GM18870 (cell line): ENCODE measurements at regions not wholly inside any gene's neighbourhood (a gene's known extent, or its start where the extent isn't known, plus 50 kb on each side); places are given as distances from the start of the nearest gene placed in this dataset.

ENCODE experiments used
- ATAC-seq: cut with Tn5 transposase; IDR thresholded peaks from one replicate; pipeline ENCODE4 v1.9.1; 2021; ENCODE audit warnings: moderate library complexity; ENCODE audit not compliant: unreplicated experiment

- ATAC-seq: no peak
Measured at GRCh38 chr20:6831461-6831860, 64.0 kb downstream of the BMP2 start.

DNA sequence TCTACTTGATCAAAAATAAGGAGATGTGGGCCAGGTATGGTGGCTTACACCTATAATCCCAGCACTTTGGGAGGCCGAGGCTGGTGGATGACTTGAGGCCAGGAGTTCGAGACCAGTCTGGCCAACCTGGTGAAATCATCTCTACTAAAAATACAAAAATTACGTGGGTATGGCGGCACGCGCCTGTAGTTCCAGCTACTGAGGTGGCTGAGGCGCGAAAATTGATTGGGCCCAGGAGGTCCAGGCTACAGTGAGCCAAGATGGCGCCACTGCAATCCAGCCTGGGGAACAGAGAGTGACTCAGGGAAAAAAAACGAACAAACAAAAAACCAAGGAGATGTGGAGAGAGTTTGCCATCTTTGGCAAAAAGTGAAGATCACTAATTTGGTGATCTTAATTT is 65.3 kb downstream of the BMP2 start:
- ATAC-seq: no peak

DNA sequence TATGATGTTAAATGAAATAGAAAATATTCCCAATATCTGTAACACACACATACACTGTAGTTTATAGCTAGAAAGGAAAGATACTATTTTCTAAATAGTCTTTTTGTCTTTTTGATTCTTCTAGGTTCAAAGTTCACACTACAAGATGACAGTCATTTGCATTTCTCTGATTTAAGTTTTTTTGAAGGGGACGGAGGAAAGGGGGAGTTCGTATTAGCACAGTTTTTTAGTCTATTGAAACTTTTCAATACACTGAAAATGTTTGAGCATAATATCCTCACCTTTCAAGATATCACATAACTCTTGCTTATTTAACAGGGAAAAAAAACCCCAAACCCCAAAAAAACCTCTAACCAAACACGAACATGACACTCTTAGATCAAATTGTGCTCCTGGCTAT is 68.1 kb downstream of the BMP2 start:
- no peak for ATAC-seq

DNA sequence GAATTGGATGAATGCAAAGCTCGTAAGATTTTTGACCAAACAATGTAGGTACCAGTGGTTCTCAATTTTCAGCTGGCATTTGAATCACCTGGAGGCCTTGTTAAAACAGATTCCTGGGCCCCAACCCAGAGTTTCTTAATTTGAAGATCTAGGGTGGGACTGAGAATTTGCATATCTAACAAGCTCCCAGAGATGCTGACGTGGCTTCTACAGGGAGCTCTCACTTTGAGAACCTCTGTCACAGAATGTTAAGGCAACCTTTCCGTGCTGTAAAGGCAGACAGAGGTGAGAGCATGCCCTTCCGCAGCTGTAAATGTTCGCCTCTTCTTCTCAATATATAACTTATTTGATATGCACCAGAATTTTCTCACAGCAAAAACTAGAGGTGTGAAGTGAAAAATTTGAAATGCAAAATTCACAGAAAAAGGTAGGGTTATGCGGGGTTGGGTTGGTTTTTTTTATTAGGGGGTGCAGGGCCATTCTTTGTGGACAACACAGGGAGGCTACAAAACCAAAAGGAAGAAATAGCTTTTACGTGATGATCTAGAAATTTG is 69.4 kb downstream of the BMP2 start:
- ATAC-seq: no peak

GRCh38 chr20:6837730-6838129 is 70.2 kb downstream of the BMP2 start:
- ATAC-seq: no peak

DNA sequence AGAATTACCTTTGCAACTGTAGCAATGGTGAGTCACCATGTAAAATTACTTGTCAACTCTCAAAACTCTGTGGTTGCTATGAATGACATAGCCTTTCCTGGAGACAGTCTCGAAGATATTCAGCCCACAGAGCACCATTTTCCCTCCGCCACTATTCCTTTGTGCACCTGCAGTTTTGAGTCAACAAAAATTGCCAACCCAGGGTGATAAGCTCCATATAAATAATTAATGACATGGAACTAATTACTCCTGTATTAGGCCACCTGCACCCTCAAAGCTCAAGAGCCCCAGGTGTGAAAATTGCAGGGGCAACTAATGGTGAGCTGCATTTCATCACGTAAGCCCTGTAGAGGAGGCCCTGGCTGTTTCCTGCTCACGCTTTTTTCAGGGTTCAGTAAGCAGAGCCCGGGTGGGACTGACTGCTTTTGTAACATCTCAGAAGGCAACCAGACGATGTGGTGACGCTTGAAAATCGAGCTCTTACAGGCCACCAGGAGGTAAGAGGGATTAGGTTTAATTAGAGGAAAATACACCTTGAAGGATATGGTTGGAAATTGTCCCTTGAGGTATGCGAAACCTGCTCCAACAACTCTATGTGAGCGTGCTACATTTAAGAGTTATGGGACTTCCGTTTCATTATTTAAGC is 70.8 kb downstream of the BMP2 start:
- peak; percentile 77 for ATAC-seq

GRCh38 chr20:6841128-6841527 is 73.6 kb downstream of the BMP2 start:
- ATAC-seq: no peak

GRCh38 chr20:6845141-6845540 is 77.7 kb downstream of the BMP2 start:
- ATAC-seq: no peak

DNA sequence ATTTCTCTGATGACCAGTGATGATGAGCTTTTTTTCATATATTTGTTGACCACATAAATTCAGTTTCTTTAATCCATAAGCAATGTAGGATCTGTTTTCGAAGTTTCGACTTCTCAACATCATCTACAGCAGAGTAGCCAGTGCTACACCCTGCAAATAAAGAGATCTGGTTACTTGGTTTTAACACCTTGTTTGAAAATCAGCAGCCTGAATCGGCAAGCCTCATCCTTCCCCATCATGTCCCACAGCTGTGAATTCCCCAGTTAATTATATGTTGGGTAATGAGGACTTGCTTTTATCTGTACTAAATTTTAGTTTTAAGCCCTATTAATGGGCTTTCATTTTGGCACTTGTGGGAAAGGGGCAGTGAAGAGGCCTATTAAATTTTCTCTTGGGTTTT is 80.6 kb downstream of the BMP2 start:
- ATAC-seq: no peak

GRCh38 chr20:6848992-6849391 is 81.5 kb downstream of the BMP2 start:
- ATAC-seq: no peak

GRCh38 chr20:6851136-6851535 is 83.7 kb downstream of the BMP2 start:
- no peak for ATAC-seq

DNA sequence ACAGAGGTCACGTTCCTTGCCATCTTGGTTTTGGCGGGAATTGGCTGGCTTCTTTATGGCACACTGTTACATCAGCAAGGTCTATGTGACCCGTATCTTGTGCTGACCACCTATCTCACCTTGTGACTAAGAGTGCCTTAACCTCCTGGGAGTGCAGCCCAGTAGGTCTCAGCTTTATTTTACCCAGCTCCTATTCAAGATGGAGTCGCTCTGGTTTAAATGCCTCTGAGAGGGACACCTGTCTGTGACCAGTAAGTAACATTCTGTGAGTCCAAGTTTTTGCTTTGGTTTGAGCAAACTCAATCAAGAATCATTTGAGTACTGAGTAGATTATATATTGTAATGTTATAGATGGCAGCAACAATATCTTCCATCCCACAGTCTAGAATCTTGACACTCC is 85.0 kb downstream of the BMP2 start:
- no peak for ATAC-seq

GRCh38 chr20:6855104-6855503 is 87.6 kb downstream of the BMP2 start:
- ATAC-seq: no peak

DNA sequence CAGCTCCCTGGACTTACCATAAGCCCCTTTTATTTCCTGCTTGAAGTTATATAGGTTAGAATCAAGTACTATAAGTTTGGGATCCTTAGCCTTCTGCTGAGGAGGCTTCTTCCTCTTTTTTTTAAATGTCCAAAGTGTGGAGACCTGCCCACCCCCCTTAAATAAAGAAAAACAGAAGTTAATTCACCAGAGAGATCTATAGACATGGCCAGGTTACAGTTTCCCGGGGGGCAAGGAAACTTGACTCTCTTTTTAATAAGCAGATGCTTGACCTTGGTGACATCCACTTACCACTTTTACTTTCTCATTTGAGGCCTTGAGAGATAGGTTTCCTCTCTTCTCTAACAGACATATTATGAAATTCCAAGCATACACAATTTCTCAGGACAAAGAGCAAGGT is 88.3 kb downstream of the BMP2 start:
- no peak for ATAC-seq

- ATAC-seq: no peak
Measured at GRCh38 chr20:6857927-6858326, 90.4 kb downstream of the BMP2 start.

GRCh38 chr20:6863355-6863754 is 95.9 kb downstream of the BMP2 start:
- no peak for ATAC-seq

- no peak for ATAC-seq
Measured at GRCh38 chr20:6863798-6864201, 96.3 kb downstream of the BMP2 start.

DNA sequence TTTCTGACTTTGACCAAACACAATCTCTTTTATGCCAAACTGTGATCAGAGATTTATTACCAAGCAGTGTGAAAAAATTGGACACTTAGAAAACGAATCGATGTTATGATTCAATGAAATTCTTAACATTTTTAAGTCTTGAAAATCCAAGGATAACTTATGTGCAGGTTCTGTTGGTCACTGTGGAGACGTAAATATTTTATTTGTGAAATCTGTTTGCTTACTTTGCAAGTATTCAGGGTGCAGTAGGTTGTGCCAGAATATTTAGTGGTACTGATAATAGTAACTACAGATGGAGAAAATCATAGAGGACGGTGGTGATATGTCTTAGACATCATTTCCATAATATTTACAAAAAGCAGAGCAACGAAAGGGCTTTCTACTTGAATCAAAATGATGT is 97.3 kb downstream of the BMP2 start:
- no peak for ATAC-seq

GRCh38 chr20:6866741-6867140 is 99.3 kb downstream of the BMP2 start:
- no peak for ATAC-seq

DNA sequence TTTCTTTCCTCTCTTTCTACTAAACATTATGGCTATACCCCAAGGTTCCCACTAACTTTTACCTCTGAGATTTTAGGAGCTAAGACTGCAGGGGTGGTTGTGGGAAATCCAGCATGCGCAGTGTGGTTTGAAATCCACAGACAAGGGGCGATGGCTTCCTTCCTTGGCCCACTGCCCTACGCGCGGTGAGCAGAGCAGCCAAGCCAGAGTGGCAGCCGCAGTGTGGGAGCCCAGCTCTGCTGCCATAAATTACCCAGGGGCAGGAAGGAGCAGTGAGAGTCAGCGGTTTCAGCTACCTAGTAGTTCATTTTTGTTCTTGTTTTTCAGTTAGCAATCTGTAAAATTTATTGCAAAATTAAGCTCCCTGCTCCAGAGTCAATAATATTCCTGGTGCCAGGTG is 101.4 kb downstream of the BMP2 start:
- ATAC-seq: no peak

- ATAC-seq: no peak
Measured at GRCh38 chr20:6870559-6870958, 103.1 kb downstream of the BMP2 start.

DNA sequence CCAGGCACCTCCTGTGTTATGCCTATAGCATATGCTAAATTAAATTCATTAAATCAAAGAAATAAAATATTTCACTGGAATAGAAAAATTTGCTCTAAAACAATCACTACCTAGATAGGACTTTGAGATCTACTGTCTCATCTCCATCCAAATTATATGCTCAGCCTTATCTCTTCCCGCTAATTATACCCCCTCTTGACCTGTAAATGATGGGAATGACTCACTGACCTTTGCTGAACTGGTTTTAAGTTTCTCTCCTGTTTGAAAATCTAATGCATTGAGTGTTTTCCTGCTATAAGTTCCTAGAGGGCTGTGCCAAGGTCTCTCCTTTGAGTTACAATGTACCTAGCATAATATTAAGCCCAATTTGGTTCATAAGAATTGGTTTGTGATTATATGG is 110.1 kb downstream of the BMP2 start:
- no peak for ATAC-seq

DNA sequence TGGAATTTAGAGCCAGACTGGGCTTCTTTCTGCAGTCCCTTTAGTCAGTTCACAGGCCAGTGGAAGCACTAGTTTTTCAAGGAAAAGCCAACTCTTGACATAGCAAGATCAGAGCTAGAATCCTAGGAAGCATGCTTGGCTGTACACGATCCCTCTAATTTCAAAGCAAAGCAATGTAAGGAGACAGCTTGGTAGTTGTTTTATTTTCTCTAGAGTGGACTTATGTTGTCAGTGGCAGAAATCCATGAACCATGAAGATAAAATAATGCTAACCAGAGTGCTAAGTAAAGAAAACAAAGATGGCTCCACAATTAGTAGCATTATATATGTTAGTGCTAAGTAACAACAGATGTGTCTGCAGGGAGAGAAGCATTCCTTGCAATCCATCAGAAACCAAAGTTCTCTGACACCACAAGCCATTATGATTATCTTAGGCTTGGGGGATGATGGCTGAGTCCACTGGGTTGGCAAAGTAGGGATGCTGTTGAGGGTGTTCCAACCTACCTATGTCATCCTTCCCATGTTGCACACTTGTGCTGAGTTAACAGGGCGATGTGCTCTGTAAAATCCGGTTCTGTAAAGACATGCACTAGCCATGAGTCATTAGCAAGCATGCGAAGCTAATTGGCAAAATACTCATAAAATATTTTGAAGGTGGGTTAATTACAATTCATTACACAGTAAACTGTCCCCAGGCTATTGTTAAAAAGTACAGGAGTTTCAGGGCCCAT is 115.2 kb downstream of the BMP2 start:
- no peak for ATAC-seq
